ENCODE measurements at regions not wholly inside any gene's neighbourhood (a gene's known extent, or its start where the extent isn't known, plus 50 kb on each side); places are given as distances from the start of the nearest gene placed in this dataset.
"Not testable (repeated sequence)": the region's sequence is repeated elsewhere in the genome, so short reads cannot be mapped to it uniquely, and the experiment has no call there.

DNA sequence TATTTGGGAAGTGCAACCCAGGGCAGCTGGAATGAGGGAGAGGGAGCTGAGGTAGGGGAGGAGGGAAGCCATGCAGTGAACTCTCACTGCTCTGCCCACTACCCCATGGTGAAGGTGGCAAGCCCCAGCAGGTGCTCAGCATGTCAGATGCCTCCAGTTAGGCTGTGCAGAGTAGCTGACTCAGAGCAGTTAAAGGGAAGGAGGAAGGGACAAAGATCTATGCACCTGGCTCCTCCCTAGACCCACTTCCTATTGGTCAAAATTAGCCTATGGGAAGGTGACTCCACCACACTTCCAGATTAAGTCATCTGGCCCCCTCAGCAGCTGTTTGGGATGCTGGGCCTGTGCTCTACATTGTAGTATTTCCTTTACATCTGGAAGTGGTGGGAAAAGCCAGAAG, 125.7 kb upstream of the MTPN start:
- no peak for DNase-seq

DNA sequence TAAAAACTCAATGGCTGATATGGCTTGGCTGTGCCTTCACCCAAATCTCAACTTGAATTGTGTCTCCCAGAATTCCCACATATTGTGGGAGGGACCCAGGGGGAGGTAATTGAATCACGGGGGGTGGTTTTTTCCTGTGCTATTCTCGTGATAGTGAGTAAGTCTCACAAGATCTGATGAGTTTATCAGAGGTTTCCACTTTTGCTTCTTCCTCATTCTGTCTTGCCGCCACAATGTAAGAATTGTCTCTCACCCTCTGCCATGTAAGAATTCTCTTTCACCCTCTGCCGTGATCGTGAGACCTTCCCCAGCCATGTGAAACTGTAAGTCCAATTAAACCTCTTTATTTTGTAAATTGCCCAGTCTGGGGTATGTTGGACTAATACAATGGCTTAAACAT, 115.6 kb upstream of the MTPN start:
- DNase-seq, result not testable (repeated sequence)

DNA sequence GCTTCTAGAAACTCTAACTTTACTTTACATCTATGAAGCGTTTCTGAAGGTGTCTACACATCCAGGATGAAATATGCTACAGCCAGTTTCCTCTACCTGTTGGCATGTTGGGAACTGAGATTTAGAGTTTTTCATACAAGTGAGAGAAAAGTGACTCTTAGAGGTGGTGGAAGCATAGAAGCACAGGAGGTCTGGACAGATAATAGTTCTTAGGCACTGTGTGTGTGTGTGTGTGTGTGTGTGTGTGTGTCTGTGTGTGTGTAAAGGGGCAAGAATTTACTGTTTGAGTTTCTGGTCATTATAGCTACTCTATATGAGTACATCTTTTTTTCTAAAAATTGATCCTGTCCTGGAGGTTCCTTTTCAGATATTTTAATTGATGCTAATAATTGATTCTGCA, 110.7 kb upstream of the MTPN start:
- no peak for DNase-seq

DNA sequence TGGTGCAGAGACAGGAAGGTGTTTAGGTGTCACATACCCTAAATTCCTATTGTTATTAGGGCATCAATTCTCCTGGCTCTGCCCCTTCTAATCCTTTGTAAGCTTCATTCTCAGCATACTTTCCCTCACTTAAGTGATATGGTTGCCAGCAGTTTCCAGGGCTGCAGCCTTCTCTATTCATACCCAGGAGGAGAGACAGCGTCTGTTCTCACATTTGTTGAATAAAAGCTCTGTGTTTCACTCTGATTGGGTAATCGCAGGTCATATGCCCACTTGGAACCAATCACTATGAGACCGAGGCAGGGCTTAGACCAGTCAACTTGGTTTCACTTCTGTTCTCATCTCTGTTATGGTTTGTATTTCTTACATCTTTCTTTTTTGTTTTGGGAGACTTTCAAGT, 109.6 kb upstream of the MTPN start:
- DNase-seq, result peak; percentile 52

DNA sequence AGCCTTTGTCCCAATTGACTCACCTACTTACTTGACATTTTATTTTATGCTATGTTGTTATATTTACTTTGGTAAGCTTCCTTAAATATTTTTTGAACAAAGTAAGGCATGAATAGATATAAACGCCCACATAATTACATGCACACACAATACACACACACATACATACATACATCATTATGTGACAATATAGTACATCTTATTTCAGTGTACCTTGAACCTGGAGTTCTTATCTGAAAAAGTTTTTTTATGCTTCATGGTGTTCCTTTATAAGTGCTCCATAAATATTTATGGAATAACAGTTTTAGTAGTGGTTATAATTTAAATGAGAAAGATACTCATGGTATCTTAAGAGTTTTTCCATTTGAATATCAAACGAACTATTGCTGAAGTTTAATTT, 102.8 kb upstream of the MTPN start:
- DNase-seq, result no peak

DNA sequence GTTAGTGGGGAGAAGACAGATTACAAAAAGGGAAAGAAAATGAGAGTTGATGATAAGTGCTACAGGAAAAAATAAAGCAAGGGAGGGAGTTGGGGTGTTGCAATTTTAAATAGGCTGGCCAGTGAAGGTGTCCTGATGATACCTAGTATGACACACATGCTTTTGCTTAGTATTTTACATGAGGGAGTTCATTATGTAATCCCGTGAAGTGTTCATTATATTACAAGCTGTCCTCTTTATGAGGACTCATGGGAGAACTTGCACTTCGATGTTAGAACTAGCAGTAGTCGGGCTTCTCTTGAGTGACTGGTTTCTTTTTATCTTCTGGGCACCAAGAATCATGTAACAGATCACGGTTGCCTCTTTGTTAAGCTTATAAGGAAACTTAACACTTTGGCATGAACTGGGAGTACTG, 102.3 kb upstream of the MTPN start:
- no peak for DNase-seq

DNA sequence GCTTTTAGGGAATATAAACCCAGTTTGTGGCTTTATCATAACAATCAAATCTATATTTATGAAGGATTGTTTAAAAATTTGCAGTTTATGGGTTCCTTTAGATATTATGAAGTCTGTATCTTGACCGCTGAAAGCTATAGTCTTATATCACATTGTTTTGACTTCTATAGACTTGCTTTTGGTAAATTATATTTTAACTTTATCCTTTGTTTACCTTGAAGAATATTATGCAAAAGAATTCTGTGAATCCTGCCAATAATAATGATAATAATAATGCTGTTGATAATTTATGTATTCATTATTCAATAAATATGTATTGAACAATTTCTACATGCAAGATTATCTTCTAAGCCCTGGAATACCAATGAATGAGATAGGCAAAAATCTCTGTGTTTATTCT, 101.9 kb upstream of the MTPN start:
- DNase-seq, result no peak

DNA sequence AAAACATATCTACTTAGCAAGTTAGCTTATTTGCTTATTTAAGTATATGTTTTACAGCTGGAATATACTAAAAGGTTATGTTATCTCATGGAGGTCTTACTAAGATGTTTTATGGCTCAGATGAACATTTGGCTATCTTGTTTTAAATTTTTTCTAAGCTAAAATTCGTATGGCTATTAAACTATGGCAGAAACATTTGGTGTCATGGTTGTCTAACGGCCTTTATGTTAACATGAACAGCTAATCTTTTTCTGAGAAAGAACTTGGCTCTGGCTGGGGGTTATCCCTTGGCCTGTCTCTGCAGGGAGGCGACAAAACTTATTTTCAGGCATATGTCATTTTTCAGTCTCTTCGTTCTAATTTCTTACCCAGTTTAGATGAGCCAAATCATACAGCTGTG, 101.5 kb upstream of the MTPN start:
- DNase-seq, result no peak

DNA sequence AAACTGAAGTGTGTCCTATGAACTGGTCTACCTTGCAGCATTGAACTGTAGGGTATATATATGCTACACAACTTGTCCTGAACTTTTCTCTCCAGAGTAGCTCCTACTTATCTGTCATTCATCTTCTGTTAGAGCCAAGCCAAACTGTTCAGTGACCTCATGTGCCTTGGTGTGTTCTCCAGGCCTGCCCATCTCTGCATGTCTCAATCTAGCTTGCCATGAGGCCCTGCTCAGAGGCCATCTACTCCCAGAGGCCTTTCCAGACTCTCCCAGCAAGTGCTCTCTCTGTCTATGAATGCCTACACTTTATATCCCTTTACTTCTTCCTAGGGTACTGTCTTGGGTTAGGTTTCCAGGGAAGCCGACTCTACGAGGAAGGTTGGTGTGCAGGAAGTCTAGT, 99.8 kb upstream of the MTPN start:
- DNase-seq, result no peak

DNA sequence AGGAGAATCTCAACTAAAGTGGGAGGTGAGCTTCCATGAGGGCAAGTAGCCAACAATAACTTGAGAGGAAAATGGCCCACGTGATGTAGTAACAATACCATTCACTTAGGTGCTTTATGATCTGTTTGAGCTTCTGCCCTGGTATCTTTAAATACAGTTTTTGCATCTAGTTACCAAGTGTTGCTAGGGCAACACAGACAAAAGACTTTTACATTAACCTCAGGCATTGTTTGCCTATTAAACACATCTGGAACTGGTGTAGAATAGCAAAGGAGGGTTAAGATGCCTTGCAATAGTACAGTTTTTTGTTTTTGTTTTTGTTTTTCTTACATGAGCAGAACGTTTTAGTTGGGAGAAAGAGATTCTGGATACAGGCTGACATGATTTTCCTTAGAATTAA, 97.7 kb upstream of the MTPN start:
- no peak for DNase-seq

DNA sequence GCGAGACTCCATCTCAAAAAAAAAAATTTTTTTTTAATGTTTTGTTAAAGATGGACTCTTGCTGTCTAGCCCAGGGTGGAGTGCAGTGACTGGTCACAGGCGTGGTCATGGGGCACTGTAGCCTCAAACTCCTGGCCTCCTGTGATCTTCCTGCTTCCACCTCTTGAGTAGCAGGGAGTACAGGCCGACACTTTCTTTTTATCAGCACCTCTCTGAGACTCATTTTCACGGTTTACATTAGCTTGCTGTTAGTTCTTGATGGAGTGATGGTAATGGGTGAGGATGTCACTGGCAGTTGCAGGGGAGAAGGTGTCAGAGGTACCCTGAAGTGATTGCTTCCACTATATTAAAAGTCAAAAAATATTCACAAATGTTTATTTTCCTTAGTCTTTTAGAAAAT, 95.3 kb upstream of the MTPN start:
- DNase-seq, result no peak

DNA sequence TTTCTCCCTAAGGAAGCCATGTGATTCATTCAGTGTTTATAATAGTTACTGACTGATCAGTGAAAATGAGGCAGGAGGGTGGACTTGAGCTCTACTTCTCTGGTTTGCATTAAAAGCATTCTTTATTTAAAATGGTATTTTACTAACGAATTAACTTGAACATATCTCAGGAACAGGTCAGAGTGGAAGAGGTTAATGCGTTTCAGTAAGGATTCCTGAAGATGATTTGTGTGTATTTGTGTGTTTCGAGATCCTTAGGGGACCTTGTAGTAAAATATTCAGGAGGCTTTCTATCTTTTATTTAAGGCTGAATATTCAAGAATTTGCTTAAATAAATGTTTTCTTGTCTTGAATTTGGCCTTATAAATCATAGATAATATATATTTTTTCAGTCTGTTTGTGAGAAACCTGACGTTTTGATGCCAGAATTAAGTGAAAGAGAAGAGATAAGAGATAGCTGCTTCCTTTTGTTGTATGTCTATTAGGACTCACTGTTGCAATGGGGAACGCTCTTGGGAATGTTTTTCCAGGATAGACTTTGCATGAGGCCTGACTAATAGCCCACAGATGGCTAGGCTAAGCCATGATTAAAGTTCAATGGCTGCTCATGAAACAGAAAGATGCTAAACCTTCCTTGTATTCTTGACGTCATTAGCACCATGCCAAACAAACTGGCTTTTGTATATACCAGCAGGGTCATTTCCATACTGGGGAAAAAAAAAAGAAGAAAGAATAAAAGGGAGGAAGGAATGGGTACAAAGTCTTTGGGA, 93.8 kb upstream of the MTPN start:
- no peak for DNase-seq

DNA sequence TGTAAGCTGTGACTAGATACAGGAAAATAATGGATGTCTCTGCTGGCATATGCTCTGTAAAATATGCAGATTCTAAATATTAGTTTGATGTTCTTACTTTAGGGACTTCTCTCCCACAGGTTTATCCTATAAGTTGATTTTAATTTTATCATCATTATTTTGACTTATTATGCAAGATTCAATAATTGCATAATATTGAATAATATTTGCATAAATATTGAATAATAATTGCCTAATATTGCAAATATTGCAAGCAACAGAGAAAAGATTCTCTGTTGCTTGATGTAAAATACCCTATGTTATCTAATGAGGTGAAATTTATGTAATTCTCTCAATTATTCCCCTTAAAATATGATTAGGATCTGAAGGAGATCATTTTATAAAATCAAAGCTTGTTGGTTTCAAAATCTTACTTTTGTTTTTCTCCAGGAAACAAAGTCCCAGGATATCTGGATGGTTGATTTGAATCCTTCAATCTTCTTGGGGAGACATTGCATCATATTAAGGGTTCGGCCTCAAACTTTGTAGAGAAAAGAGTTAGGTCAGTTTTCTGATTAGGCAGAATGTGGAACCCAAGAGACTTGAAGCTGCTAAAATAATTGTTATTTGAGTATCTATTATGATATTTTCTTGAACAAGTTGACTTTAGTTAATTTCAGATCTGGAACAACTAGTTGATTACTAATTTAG, 92.8 kb upstream of the MTPN start:
- no peak for DNase-seq

DNA sequence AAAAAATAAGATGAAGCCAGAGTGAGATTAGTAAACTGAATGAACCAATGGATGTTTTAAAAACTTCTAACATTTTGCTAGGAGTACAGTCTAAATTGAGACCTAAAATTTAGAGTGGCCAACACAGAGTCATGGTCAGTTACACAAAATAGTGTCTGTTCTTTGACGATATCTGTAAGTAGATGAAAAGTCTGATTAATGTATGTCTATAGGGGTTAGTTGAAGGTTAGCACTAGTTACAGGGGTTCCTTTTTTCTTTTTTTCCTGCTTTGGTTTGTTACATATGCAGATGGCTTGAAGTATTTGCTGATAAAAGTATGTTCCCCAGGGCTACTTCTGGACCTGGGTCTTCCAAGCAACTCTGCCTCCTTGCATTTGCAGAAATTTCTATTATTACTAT, 90.1 kb upstream of the MTPN start:
- no peak for DNase-seq

DNA sequence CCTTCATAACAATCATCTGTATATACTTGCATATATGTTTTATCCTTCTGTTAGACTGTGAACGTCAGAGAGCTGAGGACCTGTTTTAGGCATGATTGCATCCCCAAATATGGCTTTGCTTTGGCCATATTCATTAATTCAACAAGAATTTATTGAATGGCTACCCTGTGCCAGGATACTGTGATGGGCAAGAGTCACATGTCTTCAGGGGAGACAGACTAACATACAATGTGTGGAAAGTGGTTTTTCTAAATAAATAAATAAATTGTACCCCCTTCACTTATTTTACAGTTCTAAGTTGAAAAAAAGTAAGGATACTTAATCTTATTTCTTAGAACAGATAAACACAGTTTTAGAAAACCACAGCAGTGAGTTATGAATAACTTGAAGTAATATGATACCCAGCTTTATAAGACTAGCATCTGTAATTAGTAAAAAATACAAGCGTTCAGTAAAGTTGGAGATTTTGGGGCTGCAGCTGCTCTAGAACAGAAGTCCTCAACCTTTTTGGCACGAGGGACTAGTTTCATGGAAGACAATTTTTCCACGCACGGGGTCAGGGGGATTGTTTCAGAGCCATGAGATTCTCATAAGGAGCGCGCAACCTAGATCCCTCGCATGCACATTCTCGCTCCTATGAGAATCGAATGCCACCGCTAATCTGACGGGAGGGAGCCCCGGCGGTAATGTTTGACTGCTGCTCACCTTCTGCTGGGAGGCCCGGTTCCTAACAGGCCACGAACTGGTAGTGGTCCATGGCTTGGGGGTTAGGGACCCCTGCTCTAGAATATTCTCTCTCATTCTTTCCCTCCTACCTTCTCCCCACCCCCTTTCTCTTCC, 89.4 kb upstream of the MTPN start:
- no peak for DNase-seq

DNA sequence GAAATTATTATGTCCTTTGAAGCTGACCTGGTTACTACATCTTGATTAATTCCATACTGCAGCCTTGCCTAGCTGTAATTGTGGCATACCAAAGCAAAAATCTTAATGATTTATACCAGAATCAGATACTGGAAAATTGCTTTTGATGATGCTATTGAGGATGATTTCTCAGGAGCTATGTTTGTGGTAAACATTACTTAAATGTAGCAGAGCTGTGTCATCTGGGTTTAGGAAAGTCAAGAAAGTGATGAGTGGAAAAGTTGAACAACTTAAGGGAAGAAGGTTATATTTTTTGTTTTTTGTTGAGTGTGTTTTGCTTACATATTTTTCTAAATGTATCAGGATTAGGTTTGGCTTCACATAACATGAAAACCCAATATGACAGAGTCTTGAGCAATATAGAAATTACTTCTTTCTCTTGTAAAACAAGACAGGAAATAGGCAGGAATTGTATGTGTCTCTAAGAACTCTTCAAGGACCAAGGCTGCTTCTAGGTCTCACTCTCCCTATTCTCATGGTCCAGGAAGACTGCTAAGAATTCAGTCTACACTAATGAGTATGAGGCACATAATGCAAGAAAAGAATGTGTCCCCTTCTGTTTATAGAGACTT, 87.6 kb upstream of the MTPN start:
- DNase-seq, result no peak

DNA sequence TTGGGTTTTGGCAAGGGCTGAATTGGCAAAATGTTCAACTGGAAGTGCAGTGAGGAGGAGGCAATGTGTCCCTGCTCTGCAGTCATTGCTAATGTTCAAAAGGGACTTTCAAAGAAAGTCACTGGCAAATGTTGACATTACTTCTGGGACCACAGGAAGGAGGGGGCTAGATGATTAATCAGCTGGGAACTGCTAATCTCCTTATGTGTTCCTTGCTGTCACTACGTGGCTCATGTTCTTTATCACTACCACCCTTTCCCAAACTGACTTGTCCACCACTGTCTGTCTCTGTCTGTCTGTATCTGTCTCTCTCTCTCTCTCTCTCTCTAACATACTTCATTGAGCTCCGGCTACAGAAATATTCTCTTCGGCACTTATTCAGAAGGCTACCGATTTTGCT, 86.9 kb upstream of the MTPN start:
- no peak for DNase-seq

DNA sequence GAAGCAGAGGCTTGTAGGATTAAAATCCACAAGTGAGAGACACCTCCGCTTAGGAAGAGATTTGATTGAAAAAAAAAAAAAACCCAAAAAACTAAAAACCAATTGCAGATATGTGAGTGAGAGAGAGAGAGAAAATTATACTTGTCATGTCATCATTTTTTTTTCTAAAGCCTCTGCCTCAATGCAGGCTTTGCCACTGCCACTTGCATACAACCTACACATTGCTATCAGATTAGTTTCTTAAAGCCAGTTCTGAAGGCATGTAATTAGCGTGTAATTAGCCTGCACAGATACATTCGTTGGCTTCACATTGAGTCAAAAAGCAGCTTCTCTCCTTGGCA, 86.1 kb upstream of the MTPN start:
- no peak for DNase-seq

DNA sequence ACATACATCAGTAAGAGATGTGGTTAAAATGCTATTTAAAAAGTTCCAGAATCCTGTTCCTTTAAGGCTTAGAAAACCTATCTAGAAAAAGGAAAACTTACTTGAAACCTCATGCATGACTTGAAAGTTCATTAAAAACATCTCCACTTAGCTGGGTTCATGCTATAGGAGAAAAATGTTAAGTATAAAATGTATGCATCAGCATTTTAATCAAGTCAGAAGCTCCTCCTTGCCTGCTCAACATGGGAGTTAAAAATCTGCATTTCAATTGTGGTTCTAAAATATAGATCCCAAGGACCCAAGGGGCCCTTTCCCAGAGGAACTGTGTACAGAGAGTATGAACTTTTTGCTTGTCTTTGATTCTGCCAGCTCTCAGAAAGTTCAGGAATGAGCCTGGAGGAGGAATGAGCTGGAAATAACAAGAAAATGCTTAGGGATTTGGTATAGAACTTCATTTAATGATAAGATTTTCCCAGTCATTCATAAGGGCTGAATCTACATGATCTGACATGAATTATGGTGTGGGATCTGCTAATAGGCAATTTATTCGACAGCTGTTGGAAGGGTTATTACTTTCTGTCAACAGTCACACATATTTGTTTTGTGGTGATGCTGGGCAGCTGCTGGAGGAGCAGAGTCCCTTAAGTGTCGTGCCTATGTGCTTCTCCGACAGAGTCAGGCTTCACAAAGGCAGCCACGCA, 85.6 kb upstream of the MTPN start:
- no peak for DNase-seq

DNA sequence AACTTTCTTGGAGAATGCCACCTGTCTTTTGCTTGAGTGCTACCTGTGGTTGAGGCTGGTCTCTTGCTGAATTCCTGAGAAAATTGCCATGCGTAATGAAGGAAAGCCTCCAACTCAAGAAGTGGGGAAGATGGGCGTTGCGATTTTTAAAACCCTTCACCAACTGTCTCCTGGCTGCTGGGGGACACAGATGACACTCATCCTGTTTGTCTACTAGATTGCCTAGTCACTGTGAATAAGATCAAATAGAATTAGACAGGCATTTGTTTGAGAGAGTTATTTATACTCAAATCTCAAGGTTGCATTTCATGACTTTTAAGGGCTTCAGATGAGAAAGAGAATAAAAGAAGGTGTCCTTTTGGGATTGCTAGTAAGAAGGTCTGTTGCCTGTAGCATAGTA, 84.3 kb upstream of the MTPN start:
- DNase-seq, result no peak

DNA sequence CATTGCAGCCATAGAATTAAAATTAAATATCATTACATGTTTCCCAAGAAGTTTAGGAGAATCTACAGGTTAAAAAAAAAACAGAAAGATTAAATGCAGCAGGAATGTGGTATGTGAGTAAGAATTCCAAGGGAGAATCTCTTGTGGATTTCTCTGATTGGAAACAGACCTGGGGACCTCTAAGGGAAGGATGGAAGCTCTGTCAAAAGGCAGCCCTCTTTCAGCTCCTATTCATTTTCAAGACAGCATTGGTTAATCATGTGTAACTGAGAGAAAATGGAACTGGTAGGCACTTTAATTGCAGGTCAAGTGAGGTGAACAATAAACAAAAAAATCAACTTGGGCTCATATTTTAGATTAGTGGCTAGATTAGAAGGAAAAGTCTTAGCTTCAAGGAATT, 81.4 kb upstream of the MTPN start:
- no peak for DNase-seq

DNA sequence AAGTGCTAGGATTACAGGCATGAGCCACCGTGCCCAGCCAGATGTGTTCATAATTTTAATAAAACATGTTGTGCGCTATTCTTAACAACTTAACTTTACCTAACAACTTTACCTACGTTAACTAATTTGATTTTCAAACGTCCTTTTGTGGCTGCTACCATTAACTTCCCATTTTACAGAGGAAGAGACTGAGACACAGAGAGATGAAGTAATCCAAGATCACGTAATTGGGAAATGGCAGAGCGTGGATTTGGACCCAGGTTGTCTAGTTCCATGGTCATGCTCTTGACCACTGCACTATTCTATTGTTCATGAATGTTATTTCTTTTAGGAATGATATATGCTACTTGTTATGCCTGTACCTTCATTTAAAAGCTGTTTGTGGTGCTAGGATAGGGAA, 80.3 kb upstream of the MTPN start:
- DNase-seq, result no peak

DNA sequence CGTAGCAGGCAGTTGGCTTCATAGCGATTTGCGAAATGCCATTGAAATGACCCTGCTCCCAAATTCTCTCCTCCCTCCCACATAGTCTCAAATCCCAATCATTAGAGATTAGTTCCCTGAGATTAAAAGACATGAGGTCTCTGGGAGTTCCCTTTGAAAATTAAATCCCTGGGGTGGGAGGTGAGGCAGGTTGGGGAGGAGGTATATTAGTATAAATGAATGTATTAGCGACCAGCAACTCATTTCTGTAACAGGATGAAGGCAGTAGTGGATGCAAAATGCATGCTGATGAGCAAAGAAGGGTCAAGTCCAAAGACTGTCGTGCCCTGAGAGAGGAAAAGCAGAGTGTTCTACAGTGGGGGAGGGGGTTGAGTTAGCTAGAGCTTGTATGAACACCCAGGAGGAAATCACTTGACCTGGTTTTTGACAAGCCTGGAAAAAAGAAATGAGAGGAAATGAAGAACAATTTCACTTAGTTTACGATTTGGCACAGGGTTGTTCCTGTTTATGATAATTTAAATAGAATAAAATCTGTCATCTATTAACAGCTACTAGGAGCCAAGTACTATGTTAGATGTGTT, 79.6 kb upstream of the MTPN start:
- DNase-seq, result no peak

Measured in left hindlimb (tissue), 1 donor.